ENCODE measurements at regions not wholly inside any gene's neighbourhood (a gene's known extent, or its start where the extent isn't known, plus 50 kb on each side); places are given as distances from the start of the nearest gene placed in this dataset.

GRCh38 chr1:164991763-164992314 is 364.7 kb downstream of the LMX1A start:
- TF ChIP-seq SMC3 (IDR thresholded peaks at IDR 0.05; ENCODE audit: low read depth, low read length) = no peak
- no peak for TF ChIP-seq CTCF (conservative IDR thresholded peaks at IDR 0.05; ENCODE audit: low read depth, low read length)
- TF ChIP-seq FOS (IDR thresholded peaks at IDR 0.05; ENCODE audit: low read depth, low read length) = no peak
- TF ChIP-seq MAZ (IDR thresholded peaks at IDR 0.05; ENCODE audit: borderline replicate concordance, low read depth, low read length) = no peak
- no peak for TF ChIP-seq CEBPB (IDR thresholded peaks at IDR 0.05; ENCODE audit: low read depth, low read length)
- no peak for TF ChIP-seq POLR2A (IDR thresholded peaks at IDR 0.05; ENCODE audit: low read depth, low read length)
- TF ChIP-seq CHD1 (IDR thresholded peaks at IDR 0.05; ENCODE audit: low read depth, low read length) = no peak
- TF ChIP-seq NFE2L2 (IDR thresholded peaks at IDR 0.05; ENCODE audit: low read depth, low read length) = no peak
- no peak for TF ChIP-seq USF2 (IDR thresholded peaks at IDR 0.05; ENCODE audit: low read depth, low read length)

Data from IMR-90 (cell line).